ENCODE measurements at regions not wholly inside any gene's neighbourhood (a gene's known extent, or its start where the extent isn't known, plus 50 kb on each side); places are given as distances from the start of the nearest gene placed in this dataset.

DNA sequence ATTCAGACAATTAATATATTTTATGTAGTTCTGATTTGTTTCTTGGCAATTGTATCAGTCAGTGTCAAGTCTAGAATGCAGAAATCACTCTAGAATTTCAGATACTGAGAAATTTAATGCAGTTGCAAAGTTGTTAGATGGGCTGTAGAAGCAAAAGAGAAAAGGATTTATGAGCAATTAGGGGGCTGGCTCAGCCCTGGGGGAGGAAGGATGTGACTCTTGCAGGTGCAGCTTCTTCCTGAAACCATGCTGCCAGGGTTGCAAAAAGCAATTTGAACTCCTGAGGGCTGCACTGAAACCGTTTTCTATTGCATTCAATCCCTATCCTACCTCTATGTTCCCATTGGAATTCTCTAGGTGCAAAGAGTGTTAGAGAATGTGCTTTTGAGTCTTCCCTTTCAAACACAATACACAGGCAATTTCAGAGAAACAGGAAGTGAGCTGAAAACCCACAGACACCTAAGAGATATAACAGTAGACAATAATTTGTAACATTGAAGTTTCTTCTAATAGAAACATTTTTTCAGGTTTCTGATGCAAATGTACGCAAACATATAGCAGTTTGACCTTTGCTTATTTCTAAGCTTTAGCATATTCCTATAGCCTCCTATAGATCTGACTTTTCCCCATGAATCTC lies 814.7 kb upstream of the ATXN8OS start:
- H3F3A ChIP-seq (ENCODE audit: control insufficient read depth, insufficient read depth), result no peaks in the 10 kb centered on the region
- TF ChIP-seq, protein P1, sequence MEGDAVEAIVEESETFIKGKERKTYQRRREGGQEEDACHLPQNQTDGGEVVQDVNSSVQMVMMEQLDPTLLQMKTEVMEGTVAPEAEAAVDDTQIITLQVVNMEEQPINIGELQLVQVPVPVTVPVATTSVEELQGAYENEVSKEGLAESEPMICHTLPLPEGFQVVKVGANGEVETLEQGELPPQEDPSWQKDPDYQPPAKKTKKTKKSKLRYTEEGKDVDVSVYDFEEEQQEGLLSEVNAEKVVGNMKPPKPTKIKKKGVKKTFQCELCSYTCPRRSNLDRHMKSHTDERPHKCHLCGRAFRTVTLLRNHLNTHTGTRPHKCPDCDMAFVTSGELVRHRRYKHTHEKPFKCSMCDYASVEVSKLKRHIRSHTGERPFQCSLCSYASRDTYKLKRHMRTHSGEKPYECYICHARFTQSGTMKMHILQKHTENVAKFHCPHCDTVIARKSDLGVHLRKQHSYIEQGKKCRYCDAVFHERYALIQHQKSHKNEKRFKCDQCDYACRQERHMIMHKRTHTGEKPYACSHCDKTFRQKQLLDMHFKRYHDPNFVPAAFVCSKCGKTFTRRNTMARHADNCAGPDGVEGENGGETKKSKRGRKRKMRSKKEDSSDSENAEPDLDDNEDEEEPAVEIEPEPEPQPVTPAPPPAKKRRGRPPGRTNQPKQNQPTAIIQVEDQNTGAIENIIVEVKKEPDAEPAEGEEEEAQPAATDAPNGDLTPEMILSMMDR (IDR thresholded peaks at IDR 0.05; ENCODE audit: low read depth, low read length, poor library complexity, severe bottlenecking), result no peak
- no peak for TF ChIP-seq EZH2phosphoT487 (IDR thresholded peaks at IDR 0.05; ENCODE audit: borderline replicate concordance, low read length)
- peaks cover 5% of the 10 kb centered on the region for H3K4me1 ChIP-seq (ENCODE audit: control insufficient read depth, low read length)
- H4K20me1 ChIP-seq (ENCODE audit: control insufficient read depth, insufficient read depth, low read depth, low read length), result no peaks in the 10 kb centered on the region
- H3K36me3 ChIP-seq (ENCODE audit: control insufficient read depth, low read length), result no peaks in the 10 kb centered on the region
- H3K79me2 ChIP-seq (ENCODE audit: control insufficient read depth, low read length), result no peaks in the 10 kb centered on the region
- H3K27me3 ChIP-seq (ENCODE audit: control insufficient read depth, low read length), result no peaks in the 10 kb centered on the region
- H3K9me3 ChIP-seq (ENCODE audit: control insufficient read depth, insufficient read depth, low read length), result no peaks in the 10 kb centered on the region
- no peak overlapping the region for H3K27ac ChIP-seq (ENCODE audit: low read depth, low read length)
- H3K4me2 ChIP-seq (ENCODE audit: low read length), result no peak overlapping the region
- H3K4me3 ChIP-seq (ENCODE audit: low read length), result no peak overlapping the region
- no peaks in the 10 kb centered on the region for H3K9me2 ChIP-seq (replicated peaks; ENCODE audit: control insufficient read depth, low read length)

DNA sequence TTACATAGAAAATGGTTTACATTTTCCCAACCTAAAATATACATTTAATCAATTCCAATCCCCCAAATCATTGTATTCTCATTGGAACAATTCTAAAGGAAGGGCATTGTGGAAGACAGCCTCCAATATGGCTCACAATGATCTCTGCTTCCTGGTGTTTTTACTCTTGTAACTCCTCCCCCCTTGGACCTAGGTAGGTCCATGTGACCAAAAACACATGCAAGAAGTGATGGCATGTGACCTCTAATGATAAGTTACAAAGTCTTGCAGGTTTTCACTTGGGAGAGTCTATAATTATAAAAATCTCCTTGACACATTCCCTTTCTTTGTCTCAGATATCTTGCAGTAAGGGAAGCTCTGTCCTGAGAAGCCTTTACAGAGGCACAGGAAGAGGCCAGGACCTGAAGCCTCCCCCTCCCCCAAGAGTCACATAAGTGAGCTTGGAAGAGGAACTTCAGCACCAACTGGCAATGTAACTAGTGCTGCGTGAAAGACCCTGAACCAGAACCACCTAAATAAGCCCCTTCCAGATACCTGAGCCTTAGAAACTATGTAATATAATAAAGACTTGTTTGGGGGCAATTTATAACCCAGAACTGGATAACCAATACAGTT lies 816.2 kb upstream of the ATXN8OS start:
- no peaks in the 10 kb centered on the region for H3K36me3 ChIP-seq (ENCODE audit: control insufficient read depth, low read length)
- H3K9me2 ChIP-seq (replicated peaks; ENCODE audit: control insufficient read depth, low read length), result no peaks in the 10 kb centered on the region
- no peaks in the 10 kb centered on the region for H3K27me3 ChIP-seq (ENCODE audit: control insufficient read depth, low read length)
- no peak overlapping the region for H3K4me2 ChIP-seq (ENCODE audit: low read length)
- no peaks in the 10 kb centered on the region for H3K79me2 ChIP-seq (ENCODE audit: control insufficient read depth, low read length)
- peaks cover 5% of the 10 kb centered on the region for H3K4me1 ChIP-seq (ENCODE audit: control insufficient read depth, low read length)
- H3K9me3 ChIP-seq (ENCODE audit: control insufficient read depth, insufficient read depth, low read length), result no peaks in the 10 kb centered on the region
- no peak for TF ChIP-seq EZH2phosphoT487 (IDR thresholded peaks at IDR 0.05; ENCODE audit: borderline replicate concordance, low read length)
- TF ChIP-seq, protein P1 (IDR thresholded peaks at IDR 0.05; ENCODE audit: low read depth, low read length, poor library complexity, severe bottlenecking), result no peak
- H3F3A ChIP-seq (ENCODE audit: control insufficient read depth, insufficient read depth), result no peaks in the 10 kb centered on the region
- H3K27ac ChIP-seq (ENCODE audit: low read depth, low read length), result no peak overlapping the region
- H3K4me3 ChIP-seq (ENCODE audit: low read length), result no peak overlapping the region
- H4K20me1 ChIP-seq (ENCODE audit: control insufficient read depth, insufficient read depth, low read depth, low read length), result no peaks in the 10 kb centered on the region

DNA sequence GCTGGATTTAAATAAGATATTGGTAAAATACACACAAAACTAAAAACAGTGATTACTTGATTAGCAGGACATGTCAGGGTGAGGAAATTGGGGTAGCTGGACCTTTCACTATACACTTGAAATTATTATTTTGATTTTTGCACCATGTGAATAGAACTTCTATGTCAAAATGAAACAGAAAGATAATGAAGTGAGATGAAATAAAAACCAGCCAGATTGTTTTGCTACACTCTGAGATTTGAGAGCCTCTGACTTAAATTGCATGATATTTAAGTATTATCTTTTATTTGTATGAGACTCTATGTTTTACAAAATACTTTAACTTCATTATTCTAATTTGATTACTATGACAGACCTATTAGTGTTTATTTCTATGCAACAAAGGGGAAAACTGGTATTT lies 819.6 kb upstream of the ATXN8OS start:
- H3K4me2 ChIP-seq (ENCODE audit: low read length), result no peak overlapping the region
- H3K27me3 ChIP-seq (ENCODE audit: control insufficient read depth, low read length), result no peaks in the 10 kb centered on the region
- no peak overlapping the region for H3K4me3 ChIP-seq (ENCODE audit: low read length)
- H3K27ac ChIP-seq (ENCODE audit: low read depth, low read length), result no peak overlapping the region
- no peaks in the 10 kb centered on the region for H4K20me1 ChIP-seq (ENCODE audit: control insufficient read depth, insufficient read depth, low read depth, low read length)
- H3K36me3 ChIP-seq (ENCODE audit: control insufficient read depth, low read length), result no peaks in the 10 kb centered on the region
- H3K9me3 ChIP-seq (ENCODE audit: control insufficient read depth, insufficient read depth, low read length), result no peaks in the 10 kb centered on the region
- H3K4me1 ChIP-seq (ENCODE audit: control insufficient read depth, low read length), result peaks cover 3% of the 10 kb centered on the region
- H3F3A ChIP-seq (ENCODE audit: control insufficient read depth, insufficient read depth), result no peaks in the 10 kb centered on the region
- H3K79me2 ChIP-seq (ENCODE audit: control insufficient read depth, low read length), result no peaks in the 10 kb centered on the region
- TF ChIP-seq, protein P1 (IDR thresholded peaks at IDR 0.05; ENCODE audit: low read depth, low read length, poor library complexity, severe bottlenecking), result no peak
- TF ChIP-seq EZH2phosphoT487 (IDR thresholded peaks at IDR 0.05; ENCODE audit: borderline replicate concordance, low read length), result no peak
- H3K9me2 ChIP-seq (replicated peaks; ENCODE audit: control insufficient read depth, low read length), result no peaks in the 10 kb centered on the region

Measured in DOHH2 (cell line).